ENCODE measurements at regions not wholly inside any gene's neighbourhood (a gene's known extent, or its start where the extent isn't known, plus 50 kb on each side); places are given as distances from the start of the nearest gene placed in this dataset.

GRCh38 chr5:17761326-17761725 is 127.1 kb downstream of the TAF11L14 start:
- DNase-seq (ENCODE audit: low read depth) = no peak

- DNase-seq (ENCODE audit: low read depth) = no peak
Measured at GRCh38 chr5:17763301-17763700, 129.0 kb downstream of the TAF11L14 start.

- DNase-seq (ENCODE audit: low read depth) = no peak
Measured at GRCh38 chr5:17766031-17766430, 131.8 kb downstream of the TAF11L14 start.

- no peak for DNase-seq (ENCODE audit: low read depth)
Measured at GRCh38 chr5:17769277-17769676, 135.0 kb downstream of the TAF11L14 start.

GRCh38 chr5:17772232-17772631 is 138.0 kb downstream of the TAF11L14 start:
- no peak for DNase-seq (ENCODE audit: low read depth)

GRCh38 chr5:17785774-17786173 is 151.5 kb downstream of the TAF11L14 start:
- no peak for DNase-seq (ENCODE audit: low read depth)

- DNase-seq (ENCODE audit: low read depth) = no peak
Measured at GRCh38 chr5:17788351-17788750, 154.1 kb downstream of the TAF11L14 start.

GRCh38 chr5:17794201-17794600 is 159.9 kb downstream of the TAF11L14 start:
- DNase-seq (ENCODE audit: low read depth) = no peak

GRCh38 chr5:17794815-17795214 is 160.6 kb downstream of the TAF11L14 start:
- no peak for DNase-seq (ENCODE audit: low read depth)

- no peak for DNase-seq (ENCODE audit: low read depth)
Measured at GRCh38 chr5:17796142-17796541, 161.9 kb downstream of the TAF11L14 start.

- DNase-seq (ENCODE audit: low read depth) = no peak
Measured at GRCh38 chr5:17796757-17797396, 162.6 kb downstream of the TAF11L14 start.

- no peak for DNase-seq (ENCODE audit: low read depth)
Measured at GRCh38 chr5:17799521-17799920, 165.3 kb downstream of the TAF11L14 start.

GRCh38 chr5:17801595-17801994 is 167.3 kb downstream of the TAF11L14 start:
- DNase-seq (ENCODE audit: low read depth) = no peak

GRCh38 chr5:17802256-17802655 is 168.0 kb downstream of the TAF11L14 start:
- no peak for DNase-seq (ENCODE audit: low read depth)

GRCh38 chr5:17803971-17804370 is 169.7 kb downstream of the TAF11L14 start:
- no peak for DNase-seq (ENCODE audit: low read depth)

GRCh38 chr5:17805227-17805825 is 171.1 kb downstream of the TAF11L14 start:
- no peak for DNase-seq (ENCODE audit: low read depth)

GRCh38 chr5:17806818-17807468 is 172.7 kb downstream of the TAF11L14 start:
- no peak for DNase-seq (ENCODE audit: low read depth)

- DNase-seq (ENCODE audit: low read depth) = no peak
Measured at GRCh38 chr5:17808566-17808965, 174.3 kb downstream of the TAF11L14 start.

- no peak for DNase-seq (ENCODE audit: low read depth)
Measured at GRCh38 chr5:17810734-17811133, 176.5 kb downstream of the TAF11L14 start.

GRCh38 chr5:17813214-17813613 is 179.0 kb downstream of the TAF11L14 start:
- DNase-seq (ENCODE audit: low read depth) = no peak

- DNase-seq (ENCODE audit: low read depth) = no peak
Measured at GRCh38 chr5:17816505-17816904, 182.2 kb downstream of the TAF11L14 start.

GRCh38 chr5:17816944-17817343 is 182.7 kb downstream of the TAF11L14 start:
- no peak for DNase-seq (ENCODE audit: low read depth)

GRCh38 chr5:17817990-17818389 is 183.7 kb downstream of the TAF11L14 start:
- no peak for DNase-seq (ENCODE audit: low read depth)

All from M059J (cell line).